ENCODE measurements at regions not wholly inside any gene's neighbourhood (a gene's known extent, or its start where the extent isn't known, plus 50 kb on each side); places are given as distances from the start of the nearest gene placed in this dataset.

DNA sequence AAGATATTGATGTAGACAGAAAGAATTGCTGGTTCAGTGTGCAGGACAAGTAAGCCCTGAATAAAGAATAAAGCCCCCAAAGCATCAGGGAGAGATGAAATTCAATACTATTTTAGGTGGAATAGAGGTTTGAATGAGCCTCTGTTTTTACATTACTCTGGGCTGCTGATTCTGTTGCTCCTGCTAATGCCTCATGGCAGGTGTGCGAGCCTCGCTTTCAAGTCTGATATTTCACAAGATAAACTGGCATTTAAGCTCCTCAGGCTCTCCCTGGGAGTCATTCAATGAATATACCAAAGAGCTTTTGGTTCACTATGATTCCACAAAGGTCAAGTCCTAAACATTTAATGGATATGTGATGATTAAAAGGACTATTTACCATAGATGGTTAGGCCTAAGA, 601.0 kb upstream of the SLC39A10 start:
- no peak for DNase-seq
- H3K27ac Mint-ChIP-seq: no peak overlapping the region
- H3K4me1 Mint-ChIP-seq: no peaks in the 10 kb centered on the region
- no peaks in the 10 kb centered on the region for H3K36me3 Mint-ChIP-seq (ENCODE audit: low read depth)
- no peak overlapping the region for H3K4me3 Mint-ChIP-seq
- no peaks in the 10 kb centered on the region for H3K27me3 Mint-ChIP-seq (ENCODE audit: low read depth, poor library complexity)
- H3K9me3 Mint-ChIP-seq: no peaks in the 10 kb centered on the region
- TF ChIP-seq, protein P1, sequence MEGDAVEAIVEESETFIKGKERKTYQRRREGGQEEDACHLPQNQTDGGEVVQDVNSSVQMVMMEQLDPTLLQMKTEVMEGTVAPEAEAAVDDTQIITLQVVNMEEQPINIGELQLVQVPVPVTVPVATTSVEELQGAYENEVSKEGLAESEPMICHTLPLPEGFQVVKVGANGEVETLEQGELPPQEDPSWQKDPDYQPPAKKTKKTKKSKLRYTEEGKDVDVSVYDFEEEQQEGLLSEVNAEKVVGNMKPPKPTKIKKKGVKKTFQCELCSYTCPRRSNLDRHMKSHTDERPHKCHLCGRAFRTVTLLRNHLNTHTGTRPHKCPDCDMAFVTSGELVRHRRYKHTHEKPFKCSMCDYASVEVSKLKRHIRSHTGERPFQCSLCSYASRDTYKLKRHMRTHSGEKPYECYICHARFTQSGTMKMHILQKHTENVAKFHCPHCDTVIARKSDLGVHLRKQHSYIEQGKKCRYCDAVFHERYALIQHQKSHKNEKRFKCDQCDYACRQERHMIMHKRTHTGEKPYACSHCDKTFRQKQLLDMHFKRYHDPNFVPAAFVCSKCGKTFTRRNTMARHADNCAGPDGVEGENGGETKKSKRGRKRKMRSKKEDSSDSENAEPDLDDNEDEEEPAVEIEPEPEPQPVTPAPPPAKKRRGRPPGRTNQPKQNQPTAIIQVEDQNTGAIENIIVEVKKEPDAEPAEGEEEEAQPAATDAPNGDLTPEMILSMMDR (IDR thresholded peaks at IDR 0.05): no peak

DNA sequence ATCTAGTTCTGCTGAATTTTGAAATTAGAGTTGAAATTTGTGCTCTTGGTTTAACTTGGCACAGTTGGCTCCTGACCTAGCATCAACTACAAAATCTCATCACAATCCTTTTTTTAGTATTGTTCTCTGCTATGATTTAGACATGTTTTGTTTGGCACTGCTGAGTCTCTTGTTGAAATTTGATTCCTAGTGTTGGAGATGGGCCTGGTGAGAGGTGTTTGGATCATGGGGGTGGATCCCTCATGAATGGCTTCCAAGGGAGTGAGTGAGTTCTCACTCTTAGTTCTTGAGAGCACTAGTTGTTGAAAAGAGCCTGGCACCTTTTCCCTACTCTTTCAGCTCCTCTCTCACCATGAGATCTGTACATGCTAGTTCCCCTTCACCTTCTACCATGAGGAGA, 605.6 kb upstream of the SLC39A10 start:
- DNase-seq: no peak

DNA sequence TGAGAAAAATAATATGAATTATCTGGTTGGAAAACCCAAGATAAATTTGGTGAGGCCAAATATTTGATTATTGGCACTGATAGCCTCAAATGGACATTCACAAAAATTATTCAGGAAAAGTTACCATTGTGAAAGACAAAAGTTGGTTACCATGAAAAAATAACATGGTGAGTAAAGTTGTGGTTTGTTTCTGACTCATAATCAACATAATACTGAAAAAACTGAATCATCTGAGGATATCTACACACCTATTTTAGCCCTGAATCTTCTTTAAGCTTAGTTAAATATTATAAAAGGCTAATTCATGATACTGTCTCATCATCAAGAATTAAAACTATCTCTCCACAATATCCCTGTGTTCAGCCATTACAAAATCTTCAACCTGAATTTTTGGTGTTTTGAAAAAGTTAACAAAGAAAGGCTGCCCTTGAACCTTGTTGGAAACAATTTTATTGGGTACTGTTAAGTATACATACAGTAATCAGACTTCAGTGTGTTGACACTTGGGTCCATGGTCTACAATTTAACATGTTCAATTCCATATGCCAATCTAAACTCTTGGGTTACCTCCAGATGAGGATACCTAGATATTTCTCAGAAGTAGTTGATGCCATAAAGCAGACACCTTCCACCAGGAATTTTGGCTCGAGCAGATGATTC, 607.5 kb upstream of the SLC39A10 start:
- TF ChIP-seq, protein P1 (IDR thresholded peaks at IDR 0.05): no peak
- Mint-ChIP-seq H3K9me3 (no peaks in the 10 kb centered on the region), H3K4me3 (no peak overlapping the region), H3K27me3 (ENCODE audit: low read depth, poor library complexity) (no peaks in the 10 kb centered on the region), H3K4me1 (no peaks in the 10 kb centered on the region), H3K27ac (no peak overlapping the region), H3K36me3 (ENCODE audit: low read depth) (no peaks in the 10 kb centered on the region)
- no peak for DNase-seq

More for the DNA sequence above, 605.6 kb upstream of the SLC39A10 start:
- no peak overlapping the region for H3K4me3 Mint-ChIP-seq
- no peaks in the 10 kb centered on the region for H3K9me3 Mint-ChIP-seq
- no peak overlapping the region for H3K27ac Mint-ChIP-seq
- TF ChIP-seq, protein P1 (IDR thresholded peaks at IDR 0.05): no peak
- no peaks in the 10 kb centered on the region for H3K4me1 Mint-ChIP-seq
- no peaks in the 10 kb centered on the region for H3K36me3 Mint-ChIP-seq (ENCODE audit: low read depth)
- H3K27me3 Mint-ChIP-seq (ENCODE audit: low read depth, poor library complexity): no peaks in the 10 kb centered on the region

DNA sequence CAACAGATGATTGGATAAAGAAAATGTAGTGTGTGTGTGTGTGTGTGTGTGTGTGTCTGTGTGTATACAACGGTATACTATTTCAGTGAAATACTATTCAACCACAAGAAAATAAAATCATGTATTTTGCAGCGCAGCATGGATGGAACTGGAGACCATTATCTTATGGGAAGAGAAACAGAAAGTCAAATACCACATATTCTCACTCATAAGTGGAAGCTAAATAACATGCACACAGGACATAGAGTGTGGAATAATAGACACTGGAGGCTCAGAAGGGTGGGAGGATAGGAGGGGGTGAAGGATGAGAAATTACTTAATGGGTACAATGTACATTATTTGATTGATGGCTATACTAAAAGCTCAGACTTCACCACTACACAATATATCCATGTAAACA, 609.1 kb upstream of the SLC39A10 start:
- Mint-ChIP-seq H3K4me3 (no peak overlapping the region), H3K27me3 (ENCODE audit: low read depth, poor library complexity) (no peaks in the 10 kb centered on the region), H3K4me1 (no peaks in the 10 kb centered on the region), H3K36me3 (ENCODE audit: low read depth) (no peaks in the 10 kb centered on the region), H3K9me3 (no peaks in the 10 kb centered on the region), H3K27ac (no peak overlapping the region)
- TF ChIP-seq, protein P1 (IDR thresholded peaks at IDR 0.05): no peak
- no peak for DNase-seq

DNA sequence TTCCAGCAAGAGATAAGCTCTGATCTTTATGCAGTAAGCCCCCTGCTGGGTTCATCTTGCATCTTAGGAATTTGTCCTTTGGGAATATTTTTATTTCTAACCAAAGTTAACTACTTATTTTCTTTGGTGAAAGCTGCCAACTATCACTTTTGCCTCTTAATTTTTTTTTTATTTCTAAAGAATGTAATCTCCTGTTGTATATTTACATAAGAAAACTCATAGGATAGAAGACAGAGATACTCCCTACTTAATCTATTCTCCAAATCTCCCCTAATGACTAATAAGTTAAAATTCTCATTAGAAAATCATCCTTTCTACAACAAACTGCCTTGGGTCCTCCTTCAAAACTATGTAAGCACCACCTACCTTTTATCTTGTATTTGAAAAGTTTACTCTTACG, 612.2 kb upstream of the SLC39A10 start:
- no peaks in the 10 kb centered on the region for H3K4me1 Mint-ChIP-seq
- H3K27me3 Mint-ChIP-seq (ENCODE audit: low read depth, poor library complexity): no peaks in the 10 kb centered on the region
- no peaks in the 10 kb centered on the region for H3K9me3 Mint-ChIP-seq
- H3K4me3 Mint-ChIP-seq: no peak overlapping the region
- H3K27ac Mint-ChIP-seq: no peak overlapping the region
- no peak for DNase-seq
- H3K36me3 Mint-ChIP-seq (ENCODE audit: low read depth): no peaks in the 10 kb centered on the region
- TF ChIP-seq, protein P1 (IDR thresholded peaks at IDR 0.05): no peak

DNA sequence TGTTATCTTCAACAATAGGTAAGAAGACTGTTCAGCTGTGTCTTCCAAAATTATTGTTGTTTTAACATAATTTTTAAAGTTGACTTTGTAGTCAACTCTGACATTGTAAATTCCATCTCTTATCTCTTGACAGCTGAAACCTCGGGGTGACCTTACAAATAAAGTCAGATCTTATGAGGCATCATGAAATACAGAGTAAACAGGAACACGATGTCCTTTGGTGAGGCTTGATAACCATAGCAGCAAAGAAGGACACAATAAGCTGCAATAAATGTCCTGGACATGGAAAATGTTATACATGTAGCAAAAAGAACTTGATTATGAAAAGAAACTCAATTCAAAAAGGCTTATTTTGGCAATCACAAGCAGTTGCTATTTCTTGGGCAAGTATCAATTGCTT, 618.9 kb upstream of the SLC39A10 start:
- no peak for DNase-seq
- Mint-ChIP-seq H3K4me3 (no peak overlapping the region), H3K36me3 (ENCODE audit: low read depth) (no peaks in the 10 kb centered on the region)

More for the DNA sequence above, 618.9 kb upstream of the SLC39A10 start:
- Mint-ChIP-seq H3K27ac (no peak overlapping the region), H3K27me3 (ENCODE audit: low read depth, poor library complexity) (no peaks in the 10 kb centered on the region), H3K9me3 (no peaks in the 10 kb centered on the region), H3K4me1 (no peaks in the 10 kb centered on the region)
- TF ChIP-seq, protein P1 (IDR thresholded peaks at IDR 0.05): no peak
